Tibial nerve (tissue), 4 donors: ENCODE measurements at regions not wholly inside any gene's neighbourhood (a gene's known extent, or its start where the extent isn't known, plus 50 kb on each side); places are given as distances from the start of the nearest gene placed in this dataset.

ENCODE experiments used
- CTCF ChIP-seq, 5 experiments: fragments of 200-600 bp in 3 of 5; fragments of 450-650 bp in 2 of 5; sonication (generic) in 3 of 5; IDR thresholded peaks; one replicate each; pipeline ENCODE4 v1.5.1; 2016 to 2019; ENCODE audit warnings: antibody characterized with exemption in 5 of 5, mild to moderate bottlenecking in 3 of 5, moderate library complexity in 2 of 5
- EP300 ChIP-seq, 2 donors: sonication (generic); formaldehyde crosslinking; IDR thresholded peaks; one replicate each; pipeline ENCODE4 v1.6.1; 2017; ENCODE audit warnings: antibody characterized with exemption in 2 of 2, mild to moderate bottlenecking in 1 of 2
- POLR2A ChIP-seq, 2 donors: fragments of 450-650 bp; IDR thresholded peaks; one replicate each; pipeline ENCODE4 v1.6.1; 2017; ENCODE audit warnings: antibody characterized with exemption in 2 of 2, mild to moderate bottlenecking in 2 of 2, moderate library complexity in 2 of 2

GRCh38 chr10:27373566-27374160, 130.4 kb upstream of the RAB18 start:
- TF ChIP-seq CTCF (IDR thresholded peaks at IDR 0.05) (no peak), POLR2A (IDR thresholded peaks at IDR 0.05) (no peak), EP300 (IDR thresholded peaks at IDR 0.05) (no peak)
